ENCODE measurements at regions not wholly inside any gene's neighbourhood (a gene's known extent, or its start where the extent isn't known, plus 50 kb on each side); places are given as distances from the start of the nearest gene placed in this dataset.
"Not testable (repeated sequence)": the region's sequence is repeated elsewhere in the genome, so short reads cannot be mapped to it uniquely, and the experiment has no call there.

GRCh38 chr10:65083222-65083621 is 1562.0 kb downstream of the REEP3 start:
- no peak for DNase-seq (ENCODE audit: low read depth, low spot score)
- in situ Hi-C loops (cut with HindIII; ENCODE audit: low pct_unique_long_range_greater_than_20kb, low sequenced_read_pairs): no loop called here

- in situ Hi-C loops (cut with HindIII; ENCODE audit: low pct_unique_long_range_greater_than_20kb, low sequenced_read_pairs): no loop called here
- DNase-seq (ENCODE audit: low read depth, low spot score): no peak
These were observed 1569.8 kb downstream of the REEP3 start for GRCh38 chr10:65090991-65091390.

DNA sequence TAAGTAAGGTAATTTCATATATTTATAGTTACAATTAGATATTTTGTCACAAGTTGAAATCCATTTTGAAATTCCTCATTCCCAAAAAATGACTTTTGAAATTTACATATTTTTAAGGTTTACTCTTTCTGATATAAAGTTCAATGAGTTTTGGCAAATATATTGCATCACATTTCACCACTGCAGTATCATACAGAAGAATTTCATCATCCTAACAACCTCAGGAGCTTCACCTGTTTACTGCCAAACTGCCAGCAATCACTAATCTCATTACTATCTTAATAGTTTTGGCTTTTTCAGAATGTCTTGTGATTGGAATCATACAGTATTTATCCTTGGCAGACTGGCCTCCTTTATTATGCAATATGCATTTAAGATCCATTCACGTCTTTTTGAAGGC is 1578.9 kb downstream of the REEP3 start:
- no peak for DNase-seq (ENCODE audit: low read depth, low spot score)
- in situ Hi-C loops (cut with HindIII; ENCODE audit: low pct_unique_long_range_greater_than_20kb, low sequenced_read_pairs): no loop called here

- in situ Hi-C loops (cut with HindIII; ENCODE audit: low pct_unique_long_range_greater_than_20kb, low sequenced_read_pairs); DNase-seq (ENCODE audit: low read depth, low spot score): not testable (repeated sequence)
These were observed 1579.7 kb downstream of the REEP3 start for GRCh38 chr10:65100881-65101280.

DNA sequence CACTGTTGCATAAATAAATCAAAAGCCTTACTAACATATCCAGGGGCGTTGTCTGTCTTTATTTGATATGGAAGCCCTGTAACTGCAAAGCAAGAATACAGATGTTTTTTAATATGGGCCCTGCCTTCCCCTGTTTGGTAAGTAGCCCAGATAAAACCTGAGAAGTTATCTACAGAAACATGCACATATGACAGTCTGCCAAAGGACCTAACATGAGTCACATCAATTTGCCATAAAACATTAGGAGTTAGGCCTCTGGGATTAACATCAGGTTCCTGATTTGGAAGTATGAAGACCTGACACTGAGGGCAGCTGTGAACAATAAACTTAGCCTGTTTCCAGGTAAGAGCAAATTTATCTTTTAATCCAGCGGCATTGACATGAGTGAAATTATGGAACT is 1588.8 kb downstream of the REEP3 start:
- in situ Hi-C loops (cut with HindIII; ENCODE audit: low pct_unique_long_range_greater_than_20kb, low sequenced_read_pairs): no loop called here
- DNase-seq (ENCODE audit: low read depth, low spot score): no peak

- in situ Hi-C loops (cut with HindIII; ENCODE audit: low pct_unique_long_range_greater_than_20kb, low sequenced_read_pairs); DNase-seq (ENCODE audit: low read depth, low spot score): not testable (repeated sequence)
These were observed 1589.9 kb downstream of the REEP3 start for GRCh38 chr10:65111059-65111458.

DNA sequence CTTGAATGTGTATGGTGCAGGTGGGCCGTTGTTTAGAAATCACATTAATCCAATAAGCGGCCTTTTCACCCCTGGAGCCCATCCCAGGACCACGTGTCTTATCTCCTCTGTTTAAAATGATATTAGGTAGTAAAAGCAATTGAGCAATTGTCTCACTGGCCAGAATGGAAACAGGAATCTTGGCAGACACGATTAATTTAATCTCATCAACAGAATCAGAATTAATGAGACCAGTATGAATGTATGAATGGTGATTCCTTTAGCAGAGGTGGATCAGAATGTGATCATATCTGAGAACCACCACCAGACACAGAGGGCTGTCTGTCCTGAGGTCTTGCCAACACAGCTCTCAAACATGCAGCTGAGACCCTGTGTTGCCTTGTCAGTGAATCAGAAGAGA is 1591.4 kb downstream of the REEP3 start:
- in situ Hi-C loops (cut with HindIII; ENCODE audit: low pct_unique_long_range_greater_than_20kb, low sequenced_read_pairs): no loop called here
- DNase-seq (ENCODE audit: low read depth, low spot score): no peak

DNA sequence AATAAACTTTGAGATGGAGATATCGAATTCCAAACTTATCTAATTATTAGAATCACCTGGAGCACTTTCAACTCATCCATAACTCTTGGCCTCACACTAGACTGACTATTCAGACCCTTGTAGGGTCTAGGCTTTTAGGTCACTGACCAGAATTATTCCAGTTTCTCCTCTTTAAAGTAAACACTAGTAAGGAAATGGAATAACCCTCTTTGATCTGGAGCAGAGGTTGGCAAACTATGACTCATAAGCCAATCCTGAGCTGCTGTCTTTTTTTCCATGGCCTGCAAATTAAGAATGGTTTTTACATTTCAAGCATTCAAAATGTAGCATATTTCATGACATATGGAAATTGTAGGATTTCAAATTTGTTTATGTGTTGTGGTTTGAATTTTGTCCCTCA is 1601.9 kb downstream of the REEP3 start:
- in situ Hi-C loops (cut with HindIII; ENCODE audit: low pct_unique_long_range_greater_than_20kb, low sequenced_read_pairs): no loop called here
- DNase-seq (ENCODE audit: low read depth, low spot score): no peak

- DNase-seq (ENCODE audit: low read depth, low spot score): no peak
- in situ Hi-C loops (cut with HindIII; ENCODE audit: low pct_unique_long_range_greater_than_20kb, low sequenced_read_pairs): no loop called here
These were observed 1604.0 kb downstream of the REEP3 start for GRCh38 chr10:65125212-65125611.

GRCh38 chr10:65126288-65126687 is 1605.1 kb downstream of the REEP3 start:
- in situ Hi-C loops (cut with HindIII; ENCODE audit: low pct_unique_long_range_greater_than_20kb, low sequenced_read_pairs): no loop called here
- no peak for DNase-seq (ENCODE audit: low read depth, low spot score)

- in situ Hi-C loops (cut with HindIII; ENCODE audit: low pct_unique_long_range_greater_than_20kb, low sequenced_read_pairs): no loop called here
- DNase-seq (ENCODE audit: low read depth, low spot score): no peak
These were observed 1607.1 kb downstream of the REEP3 start for GRCh38 chr10:65128277-65128676.

- in situ Hi-C loops (cut with HindIII; ENCODE audit: low pct_unique_long_range_greater_than_20kb, low sequenced_read_pairs): no loop called here
- DNase-seq (ENCODE audit: low read depth, low spot score): no peak
These were observed 1609.1 kb downstream of the REEP3 start for GRCh38 chr10:65130162-65130758.

DNA sequence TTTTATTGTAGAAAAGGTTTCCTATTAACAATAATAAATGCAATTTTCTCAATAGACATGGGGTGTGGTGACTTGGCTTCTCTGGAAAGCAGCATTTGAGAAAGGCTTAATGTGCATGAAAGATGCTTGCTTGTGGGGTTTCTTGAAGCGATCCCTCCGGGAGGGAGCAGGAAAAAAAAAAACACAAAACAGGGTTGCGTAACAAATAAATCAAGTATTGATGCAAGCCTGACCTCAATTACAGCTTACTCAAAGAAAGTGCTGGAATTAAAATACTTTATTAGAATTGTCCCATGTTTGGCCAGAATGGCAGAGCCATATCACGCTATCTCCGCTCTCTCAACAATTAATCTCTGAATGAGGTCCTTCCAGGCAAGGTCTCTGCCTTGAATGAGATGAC is 1612.5 kb downstream of the REEP3 start:
- in situ Hi-C loops (cut with HindIII; ENCODE audit: low pct_unique_long_range_greater_than_20kb, low sequenced_read_pairs): no loop called here
- DNase-seq (ENCODE audit: low read depth, low spot score): no peak

DNA sequence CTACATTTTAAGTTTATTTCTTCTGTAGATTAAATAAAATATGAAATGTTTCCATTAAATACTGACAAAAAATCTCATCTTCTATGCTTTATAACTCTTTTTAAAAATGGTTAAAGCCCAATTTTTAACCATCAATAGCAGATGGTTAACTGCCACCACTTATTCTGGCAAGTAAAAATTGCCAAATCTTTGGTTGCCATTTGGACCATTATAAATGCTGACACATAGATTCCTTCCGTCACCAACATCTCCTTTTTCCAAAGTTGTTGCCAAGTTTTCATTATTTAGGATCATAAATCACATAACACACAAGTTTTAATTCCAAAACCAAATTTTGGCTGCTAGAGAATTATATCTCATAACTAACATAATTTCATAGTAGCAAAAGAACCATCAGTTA is 1614.3 kb downstream of the REEP3 start:
- in situ Hi-C loops (cut with HindIII; ENCODE audit: low pct_unique_long_range_greater_than_20kb, low sequenced_read_pairs): no loop called here
- no peak for DNase-seq (ENCODE audit: low read depth, low spot score)

DNA sequence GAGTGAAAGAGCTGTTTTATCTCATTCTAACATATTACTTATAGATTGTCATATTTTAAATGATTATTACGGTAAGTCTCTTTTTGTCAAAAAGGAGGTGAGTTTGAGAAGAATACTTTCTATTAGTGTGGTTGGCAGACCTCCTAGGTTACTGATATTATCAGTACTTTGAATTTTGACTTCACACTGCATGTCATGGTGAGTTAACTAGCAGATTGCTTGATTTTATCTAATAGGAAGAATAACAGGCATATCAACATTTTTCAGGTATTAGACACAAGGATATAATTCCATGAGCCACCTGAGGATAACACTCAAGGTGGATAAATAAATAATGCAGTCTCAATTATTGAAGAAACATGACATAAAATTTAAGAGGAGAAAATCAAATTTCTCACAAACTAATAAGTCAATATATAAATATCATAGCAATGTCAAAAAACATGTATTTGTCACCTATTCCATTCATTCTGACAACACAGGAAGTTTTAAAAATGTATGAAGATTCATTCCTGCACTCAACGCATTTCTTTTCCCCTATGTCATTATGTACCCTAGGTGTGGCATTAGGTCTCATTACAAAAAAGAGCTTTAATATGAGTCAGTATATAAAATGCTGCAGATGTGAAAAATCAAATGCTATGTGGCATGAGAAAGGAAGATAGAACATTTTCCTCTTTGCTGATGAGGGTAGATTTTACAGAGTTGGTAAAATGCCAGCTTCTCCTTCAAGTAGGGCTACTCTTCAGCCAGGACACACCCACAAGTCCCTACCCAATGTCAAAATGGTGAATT is 1621.6 kb downstream of the REEP3 start:
- in situ Hi-C loops (cut with HindIII; ENCODE audit: low pct_unique_long_range_greater_than_20kb, low sequenced_read_pairs): no loop called here
- DNase-seq (ENCODE audit: low read depth, low spot score): no peak

GRCh38 chr10:65143723-65144122 is 1622.5 kb downstream of the REEP3 start:
- in situ Hi-C loops (cut with HindIII; ENCODE audit: low pct_unique_long_range_greater_than_20kb, low sequenced_read_pairs): no loop called here
- DNase-seq (ENCODE audit: low read depth, low spot score): no peak

DNA sequence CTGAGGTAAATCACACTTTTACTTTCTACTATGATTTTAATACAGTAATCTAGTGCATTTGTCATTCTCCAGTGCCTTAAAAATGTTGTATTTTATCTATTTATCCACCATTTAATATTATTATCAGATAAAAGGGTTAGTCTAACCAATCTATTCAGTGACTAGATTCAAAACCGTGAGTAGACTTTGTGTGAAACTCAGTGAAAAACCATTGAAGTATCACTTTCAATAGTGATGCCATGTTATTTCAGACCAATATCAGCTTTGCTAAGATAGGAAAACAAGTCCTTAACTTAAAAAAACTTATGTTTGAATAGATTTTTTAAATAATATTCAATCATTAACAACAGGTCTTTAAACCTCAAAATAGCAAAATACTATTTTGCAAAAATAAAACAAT is 1628.7 kb downstream of the REEP3 start:
- in situ Hi-C loops (cut with HindIII; ENCODE audit: low pct_unique_long_range_greater_than_20kb, low sequenced_read_pairs): no loop called here
- DNase-seq (ENCODE audit: low read depth, low spot score): no peak

DNA sequence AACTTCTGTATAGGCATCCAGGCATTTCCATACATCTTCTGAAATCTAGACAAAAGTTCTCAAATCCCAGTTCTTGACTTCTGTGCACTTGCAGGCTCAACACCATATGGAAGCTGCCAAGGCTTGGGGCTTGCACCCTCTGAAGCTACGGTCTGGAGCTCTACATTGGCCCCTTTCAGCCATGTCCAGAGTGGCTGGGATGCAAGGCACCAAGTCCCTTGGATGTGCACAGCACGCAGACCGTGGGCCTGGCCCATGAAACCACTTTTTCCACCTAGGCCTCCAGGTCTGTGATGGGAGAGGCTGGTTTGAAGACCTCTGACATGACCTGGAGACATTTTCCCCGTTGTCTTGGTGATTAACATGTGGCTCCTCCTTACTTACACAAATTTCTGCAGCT is 1645.1 kb downstream of the REEP3 start:
- in situ Hi-C loops (cut with HindIII; ENCODE audit: low pct_unique_long_range_greater_than_20kb, low sequenced_read_pairs): no loop called here
- no peak for DNase-seq (ENCODE audit: low read depth, low spot score)

GRCh38 chr10:65172249-65172648 is 1651.0 kb downstream of the REEP3 start:
- in situ Hi-C loops (cut with HindIII; ENCODE audit: low pct_unique_long_range_greater_than_20kb, low sequenced_read_pairs): no loop called here

More at GRCh38 chr10:65172249-65172648, 1651.0 kb downstream of the REEP3 start:
- no peak for DNase-seq (ENCODE audit: low read depth, low spot score)
